Heart left ventricle (tissue), 16 donors: ENCODE measurements at regions not wholly inside any gene's neighbourhood (a gene's known extent, or its start where the extent isn't known, plus 50 kb on each side); places are given as distances from the start of the nearest gene placed in this dataset.

Experiments used
- ATAC-seq, 4 donors: fragments of 200-7000 bp; cut with Tn5 transposase; one replicate each; pipeline ENCODE4 v1.9.1; 2020 to 2022; ENCODE audit warnings: moderate library complexity in 4 of 4, mild to moderate bottlenecking in 3 of 4, moderate number of reproducible peaks in 1 of 4
- DNase-seq, 5 donors: peaks; one replicate each; pipeline ENCODE4 v3.0.0-alpha.2; 2020
- H3K27ac ChIP-seq, 12 donors: fragments of 200-600 bp; sonication (generic) in 4 of 12; one replicate each; pipeline versions ENCODE4 v1.5.0 to v1.8.0; 2016 to 2022; ENCODE audit warnings: mild to moderate bottlenecking in 2 of 12
- H3K27me3 ChIP-seq, 9 donors: fragments of 200-600 bp; sonication (generic) in 2 of 9; one replicate each; pipeline versions ENCODE4 v1.5.1 to v1.8.0; 2016 to 2022; ENCODE audit warnings: mild to moderate bottlenecking in 3 of 9
- H3K36me3 ChIP-seq, 9 donors: fragments of 200-600 bp; sonication (generic) in 2 of 9; one replicate each; pipeline versions ENCODE4 v1.5.0 to v1.8.0; 2018 to 2022; ENCODE audit warnings: mild to moderate bottlenecking in 2 of 9
- H3K4me1 ChIP-seq, 12 donors: fragments of 200-600 bp; sonication (generic) in 4 of 12; one replicate each; pipeline versions ENCODE4 v1.5.0 to v1.8.0; 2016 to 2022; ENCODE audit warnings: mild to moderate bottlenecking in 3 of 12
- H3K4me3 ChIP-seq, 12 donors: fragments of 200-600 bp; sonication (generic) in 4 of 12; one replicate each; pipeline versions ENCODE4 v1.5.0 to v1.8.0; 2017 to 2022; ENCODE audit warnings: mild to moderate bottlenecking in 9 of 12, moderate library complexity in 4 of 12
- H3K9me3 ChIP-seq, 12 donors: fragments of 200-600 bp; sonication (generic) in 4 of 12; one replicate each; pipeline versions ENCODE4 v1.5.0 to v1.8.0; 2016 to 2022; ENCODE audit warnings: mild to moderate bottlenecking in 1 of 12
- POLR2A ChIP-seq, 2 donors: fragments of 450-650 bp; IDR thresholded peaks; one replicate each; pipeline ENCODE4 v1.6.1; 2017; ENCODE audit warnings: antibody characterized with exemption in 2 of 2, mild to moderate bottlenecking in 2 of 2, moderate library complexity in 2 of 2
- WGBS, 4 donors: extraction: QIAGEN DNeasy Blood & Tissue Kit in 2 of 4; methylation state at CpG; one replicate each; pipeline versions ENCODE4 v1.1.5 to v1.1.7; 2013 to 2018; 5-methylcytosine and 5-hydroxymethylcytosine counted together
- intact Hi-C, 10 donors: fragments of 100-400 bp; cut with DNase I; formaldehyde crosslinking; loops; one replicate each; pipeline versions ENCODE4 v1.11.1 to v1.14.2; 2022
- TF ChIP-seq, protein P1 (sequence below), 12 donors: fragments of 200-600 bp; sonication (generic) in 4 of 12; IDR thresholded peaks; one replicate each; pipeline versions ENCODE4 v1.5.0 to v1.8.0; 2018 to 2022; ENCODE audit warnings: antibody characterized with exemption in 12 of 12, mild to moderate bottlenecking in 5 of 12
- donor health status: ischemic (EF 13 %, LVEDD 7.1; RV severe dilation, severe dysfunction).
- donor health status: healthy with polysubstance abuse.
- donor health status: DM: no; HTN: yes; CAD: no.
- donor health status: DM: no; HTN: no; CAD: no.
- donor health status: ischemic (EF 25% LVEDD 6.9; RV normal size, moderate dysfunction).
- donor health status: ischemic (EF 25% LVEDD 5.7; RV mildly dilated, moderate dysfunction).
- donor health status: healthy.
- donor health status: DM: yes; HTN: yes; CAD: no.
- donor health status: ischemic (EF 35%, LVEDD 5.7; RV mildly dilated, moderate dysfunction).
- donor health status: nonischemic (EF 11% LVEDD 7.7; RV severe dilation, severe dysfunction).
- donor health status: DM: yes; HTN: yes; CAD: no.
- donor health status: PGD.
- donor health status: ischemic (EF 29% LVEDD 5.4; RV normal size, mild dysfunction).
- donor health status: nonischemic (EF 23%, LVEDD 6.1; RV moderate dilation, normal function).

DNA sequence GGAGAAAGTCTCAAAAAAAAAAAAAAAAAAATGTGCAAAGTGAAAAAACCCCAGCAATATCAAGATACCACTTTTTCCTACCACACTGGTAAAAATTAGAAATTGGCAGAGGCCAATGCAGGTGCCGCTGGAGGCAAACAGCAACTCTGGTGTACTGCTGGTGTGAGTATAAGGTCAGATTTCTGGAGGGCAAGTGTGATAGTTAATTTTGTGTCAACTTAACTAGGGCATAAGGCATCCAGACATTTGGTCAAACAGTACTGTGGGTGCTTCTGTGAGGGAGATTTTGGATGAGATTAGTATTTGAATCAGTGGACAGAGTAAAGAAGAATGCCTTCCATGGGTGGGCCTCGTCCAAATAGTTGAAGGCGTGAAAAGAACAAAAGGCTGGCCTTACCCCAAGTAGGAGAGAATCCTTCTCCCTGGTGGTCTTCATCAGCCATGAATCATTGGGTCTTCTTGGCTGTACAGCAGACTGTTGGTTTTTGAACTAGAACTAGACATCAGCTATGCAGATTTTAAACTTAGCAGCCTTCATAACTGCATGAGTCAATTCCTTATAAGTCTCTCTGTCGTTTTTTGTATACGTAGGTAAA, 52.8 kb upstream of the FHL2 start:
- Histone ChIP-seq H3K4me3 (no peak overlapping the region), H3K27ac (no peak overlapping the region), H3K36me3 (no peaks in the 10 kb centered on the region), H3K27me3 (no peaks in the 10 kb centered on the region), H3K4me1 (peaks cover 0 to 17% (median 0%) of the 10 kb centered on the region in 12 donors), H3K9me3 (no peaks in the 10 kb centered on the region)
- TF ChIP-seq POLR2A (IDR thresholded peaks at IDR 0.05): no peak
- TF ChIP-seq, protein P1, sequence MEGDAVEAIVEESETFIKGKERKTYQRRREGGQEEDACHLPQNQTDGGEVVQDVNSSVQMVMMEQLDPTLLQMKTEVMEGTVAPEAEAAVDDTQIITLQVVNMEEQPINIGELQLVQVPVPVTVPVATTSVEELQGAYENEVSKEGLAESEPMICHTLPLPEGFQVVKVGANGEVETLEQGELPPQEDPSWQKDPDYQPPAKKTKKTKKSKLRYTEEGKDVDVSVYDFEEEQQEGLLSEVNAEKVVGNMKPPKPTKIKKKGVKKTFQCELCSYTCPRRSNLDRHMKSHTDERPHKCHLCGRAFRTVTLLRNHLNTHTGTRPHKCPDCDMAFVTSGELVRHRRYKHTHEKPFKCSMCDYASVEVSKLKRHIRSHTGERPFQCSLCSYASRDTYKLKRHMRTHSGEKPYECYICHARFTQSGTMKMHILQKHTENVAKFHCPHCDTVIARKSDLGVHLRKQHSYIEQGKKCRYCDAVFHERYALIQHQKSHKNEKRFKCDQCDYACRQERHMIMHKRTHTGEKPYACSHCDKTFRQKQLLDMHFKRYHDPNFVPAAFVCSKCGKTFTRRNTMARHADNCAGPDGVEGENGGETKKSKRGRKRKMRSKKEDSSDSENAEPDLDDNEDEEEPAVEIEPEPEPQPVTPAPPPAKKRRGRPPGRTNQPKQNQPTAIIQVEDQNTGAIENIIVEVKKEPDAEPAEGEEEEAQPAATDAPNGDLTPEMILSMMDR (IDR thresholded peaks at IDR 0.05): no peak
- 89 to 91% (median 90%) methylated on average over 5 of the region's 5 CpGs for WGBS, 4 donors
- DNase-seq (no peak), ATAC-seq (no peak)
- intact Hi-C loops: loop anchor here in 1 of 10 donors (5.0 kb wide), 1 partner anchor 36 kb away; no protein-coding TSS in a partner anchor

DNA sequence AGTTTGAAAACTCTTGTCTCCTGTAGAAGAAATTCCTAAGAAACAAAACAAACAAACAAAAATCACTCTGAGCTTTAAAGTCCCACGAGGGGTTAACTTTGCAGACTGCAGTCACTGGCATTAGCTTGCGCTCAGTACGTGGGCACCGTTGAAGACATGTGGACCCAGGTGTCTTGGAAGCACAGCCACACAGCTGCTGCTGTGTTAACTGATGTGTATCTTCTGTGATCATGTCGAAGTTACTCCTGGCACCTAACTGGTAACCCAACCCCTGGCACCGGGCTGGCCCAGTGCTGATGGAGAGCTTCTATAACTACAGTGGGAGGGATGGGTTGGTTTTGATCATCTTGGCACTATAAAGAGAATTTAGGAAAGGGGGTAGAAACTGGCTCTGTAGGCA, 51.6 kb upstream of the FHL2 start:
- intact Hi-C loops: loop anchor here in 1 of 10 donors (5.0 kb wide), 1 partner anchor 37 kb away; no protein-coding TSS in a partner anchor
- H3K9me3 ChIP-seq: no peaks in the 10 kb centered on the region
- TF ChIP-seq, protein P1 (IDR thresholded peaks at IDR 0.05): no peak
- TF ChIP-seq POLR2A (IDR thresholded peaks at IDR 0.05): no peak
- ATAC-seq (no peak), DNase-seq (no peak)
- no peaks in the 10 kb centered on the region for H3K27me3 ChIP-seq
- H3K4me3 ChIP-seq: no peak overlapping the region
- no peaks in the 10 kb centered on the region for H3K36me3 ChIP-seq
- H3K4me1 ChIP-seq: peaks cover 0 to 15% (median 0%) of the 10 kb centered on the region in 12 donors
- 42 to 51% (median 46%) methylated on average over 6 of the region's 6 CpGs for WGBS, 4 donors
- H3K27ac ChIP-seq: no peak overlapping the region

DNA sequence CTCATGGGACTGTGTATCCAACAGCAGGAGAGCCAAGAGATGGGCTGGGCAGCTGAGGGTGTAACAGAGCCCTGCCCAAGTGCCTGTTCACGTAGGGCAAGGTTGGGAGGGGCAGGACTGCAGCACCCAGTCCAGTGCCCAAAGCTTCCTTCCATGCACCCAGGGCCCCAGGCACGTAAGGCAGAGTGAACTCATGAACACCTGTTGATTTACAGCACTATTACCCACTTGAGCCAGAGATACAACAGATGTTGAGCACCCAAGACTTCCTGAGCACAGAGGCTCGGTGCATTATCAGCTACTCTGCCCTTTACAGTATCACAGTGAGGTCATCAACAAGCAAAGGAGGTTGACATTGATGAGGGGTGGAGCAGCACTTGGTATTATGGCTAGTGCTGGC, 50.2 kb upstream of the FHL2 start:
- intact Hi-C loops: no loop called here
- Histone ChIP-seq H3K27ac (no peak overlapping the region), H3K4me1 (peaks cover 0 to 12% (median 0%) of the 10 kb centered on the region in 12 donors), H3K27me3 (no peaks in the 10 kb centered on the region), H3K4me3 (no peak overlapping the region), H3K36me3 (no peaks in the 10 kb centered on the region), H3K9me3 (no peaks in the 10 kb centered on the region)
- ATAC-seq: peak in 3 of 4 donors; percentile 55 to 91 (median 87)
- DNase-seq: peak in 2 of 5 donors; percentile 36 to 41
- TF ChIP-seq POLR2A (IDR thresholded peaks at IDR 0.05): no peak
- TF ChIP-seq, protein P1 (IDR thresholded peaks at IDR 0.05): no peak
- 23 to 60% (median 37%) methylated on average over 3 of the region's 3 CpGs for WGBS, 4 donors
